Mesenteric fat pad (tissue), 1 donor: ENCODE measurements at regions not wholly inside any gene's neighbourhood (a gene's known extent, or its start where the extent isn't known, plus 50 kb on each side); places are given as distances from the start of the nearest gene placed in this dataset.
"Not testable (repeated sequence)": the region's sequence is repeated elsewhere in the genome, so short reads cannot be mapped to it uniquely, and the experiment has no call there.

Source experiments
- DNase-seq: peaks from one replicate; pipeline ENCODE4 v3.0.0-alpha.2; 2020; ENCODE audit warnings: low spot score
- donor health status: DM: yes; HTN: yes; CAD: no.

GRCh38 chr2:235216901-235217300 lies 265.1 kb downstream of the SH3BP4 start:
- no peak for DNase-seq

- no peak for DNase-seq
Observed at GRCh38 chr2:235217846-235218245, 266.0 kb downstream of the SH3BP4 start.

GRCh38 chr2:235218486-235218907 lies 266.7 kb downstream of the SH3BP4 start:
- no peak for DNase-seq

GRCh38 chr2:235219048-235219447 lies 267.2 kb downstream of the SH3BP4 start:
- no peak for DNase-seq

GRCh38 chr2:235220331-235220730 lies 268.5 kb downstream of the SH3BP4 start:
- DNase-seq: no peak

- no peak for DNase-seq
Observed at GRCh38 chr2:235223011-235223410, 270.8 kb upstream of the AGAP1 start.

- DNase-seq: no peak
Observed at GRCh38 chr2:235224410-235224809, 269.4 kb upstream of the AGAP1 start.

GRCh38 chr2:235225261-235225660 lies 268.6 kb upstream of the AGAP1 start:
- no peak for DNase-seq

GRCh38 chr2:235227590-235227989 lies 266.3 kb upstream of the AGAP1 start:
- no peak for DNase-seq

GRCh38 chr2:235228422-235228821 lies 265.4 kb upstream of the AGAP1 start:
- DNase-seq: not testable (repeated sequence)

- no peak for DNase-seq
Observed at GRCh38 chr2:235229236-235229635, 264.6 kb upstream of the AGAP1 start.

- DNase-seq: no peak
Observed at GRCh38 chr2:235230821-235231601, 262.8 kb upstream of the AGAP1 start.

- no peak for DNase-seq
Observed at GRCh38 chr2:235232449-235233433, 261.1 kb upstream of the AGAP1 start.

GRCh38 chr2:235234736-235235135 lies 259.1 kb upstream of the AGAP1 start:
- no peak for DNase-seq

GRCh38 chr2:235235977-235236767 lies 257.7 kb upstream of the AGAP1 start:
- no peak for DNase-seq

GRCh38 chr2:235238537-235238936 lies 255.3 kb upstream of the AGAP1 start:
- no peak for DNase-seq

GRCh38 chr2:235240574-235240973 lies 253.3 kb upstream of the AGAP1 start:
- DNase-seq: no peak

GRCh38 chr2:235244255-235245220 lies 249.3 kb upstream of the AGAP1 start:
- no peak for DNase-seq

GRCh38 chr2:235247001-235247400 lies 246.8 kb upstream of the AGAP1 start:
- DNase-seq: no peak

GRCh38 chr2:235255693-235256092 lies 238.2 kb upstream of the AGAP1 start:
- DNase-seq: no peak
